Tongue (tissue), 1 donor: ENCODE measurements at regions not wholly inside any gene's neighbourhood (a gene's known extent, or its start where the extent isn't known, plus 50 kb on each side); places are given as distances from the start of the nearest gene placed in this dataset.

Experiments used
- DNase-seq: peaks from one replicate; pipeline ENCODE4 v3.0.0-alpha.2; 2015

DNA sequence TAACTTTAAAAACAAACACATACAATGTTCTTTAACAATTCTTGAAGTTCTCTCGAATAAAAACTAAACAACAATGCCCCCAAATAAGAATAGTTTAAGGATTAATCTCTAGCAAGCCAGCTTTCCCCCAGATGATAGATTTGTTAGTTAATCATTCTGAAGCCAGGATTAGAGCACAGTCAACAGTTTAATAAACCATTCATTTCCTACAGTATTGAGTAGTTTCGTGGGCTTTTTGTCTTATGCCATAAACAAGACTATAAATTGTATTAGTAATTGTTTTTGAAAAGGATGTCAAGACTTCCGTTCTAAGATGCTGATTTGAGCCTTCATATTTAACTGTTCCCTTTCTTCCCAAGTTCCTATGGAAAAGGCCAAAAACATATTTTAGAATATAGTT is 136.6 kb downstream of the PIK3R1 start:
- no peak for DNase-seq

GRCh38 chr5:68353605-68354004 is 138.0 kb downstream of the PIK3R1 start:
- DNase-seq, result no peak

DNA sequence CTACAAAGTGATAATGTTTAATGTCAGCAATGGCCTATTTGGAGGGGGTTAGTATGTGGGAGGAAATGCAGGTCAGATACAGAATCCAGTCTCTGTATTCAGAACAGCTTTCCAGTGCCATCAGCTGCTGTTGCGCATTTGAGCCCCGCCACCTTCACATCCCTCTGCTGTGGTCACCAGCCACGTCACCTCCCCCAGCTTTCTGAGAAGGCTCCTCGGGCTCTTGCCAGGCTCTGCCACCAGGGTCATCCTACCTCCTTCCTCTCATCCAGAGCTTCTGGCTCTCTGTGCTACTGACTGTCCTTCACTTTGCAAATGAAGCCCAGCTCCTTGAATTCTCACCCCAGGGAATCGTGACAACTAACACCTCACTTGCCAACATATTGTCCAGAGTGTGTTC is 138.8 kb downstream of the PIK3R1 start:
- DNase-seq, result no peak

DNA sequence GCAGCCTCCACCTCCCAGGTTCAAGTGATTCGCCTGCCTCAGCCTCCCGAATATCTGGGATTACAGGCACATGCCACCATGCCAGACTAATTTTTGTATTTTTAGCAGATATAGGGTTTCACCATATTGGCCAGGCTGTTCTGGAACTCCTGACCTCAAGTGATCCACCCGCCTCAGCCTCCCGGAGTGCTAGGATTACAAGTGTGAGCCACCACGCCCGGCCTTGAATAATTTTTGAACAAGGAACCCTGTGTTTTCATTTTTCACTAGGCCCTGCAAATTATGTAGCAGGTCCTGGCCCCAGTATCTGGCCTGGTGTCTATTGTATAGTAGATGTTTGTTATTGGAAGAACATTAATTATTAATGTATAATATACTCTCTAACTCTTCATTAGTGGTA is 140.7 kb downstream of the PIK3R1 start:
- DNase-seq, result no peak

DNA sequence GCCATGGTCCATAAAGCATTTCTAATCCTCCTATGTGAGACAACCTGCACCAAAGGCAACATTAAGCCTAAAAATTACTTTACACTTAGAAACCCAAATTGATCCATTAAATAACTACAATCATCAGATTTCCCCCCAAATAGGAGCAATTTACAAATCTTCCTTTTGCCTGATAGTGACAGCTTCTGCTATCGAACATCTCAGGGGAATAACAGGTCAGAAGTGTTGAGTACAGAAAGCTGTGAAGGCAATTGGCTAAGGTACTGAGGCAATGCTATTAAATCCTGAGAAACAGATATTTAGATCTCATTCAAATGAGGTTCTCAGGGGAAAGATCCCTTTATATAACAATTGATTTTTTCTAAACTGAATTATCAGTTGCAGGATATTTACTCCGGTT is 141.1 kb downstream of the PIK3R1 start:
- DNase-seq, result no peak

DNA sequence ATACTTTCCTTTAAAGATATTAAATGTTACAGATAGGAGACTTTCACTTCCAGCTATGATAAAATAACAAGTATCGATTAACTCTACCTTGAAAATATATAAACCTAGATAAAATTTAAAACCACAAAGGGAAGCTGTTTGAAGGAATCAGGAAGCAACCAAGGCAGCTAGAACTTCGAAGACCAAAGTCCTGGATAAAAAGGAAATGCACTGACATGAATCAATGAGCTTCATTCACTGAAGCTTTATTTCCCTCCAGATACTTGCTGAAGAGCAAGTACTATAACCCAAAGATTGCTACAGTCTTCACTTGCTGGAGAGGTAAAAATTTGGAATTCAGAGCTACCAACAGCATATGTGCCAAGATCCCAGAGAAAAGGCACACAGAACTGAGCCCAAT is 144.1 kb downstream of the PIK3R1 start:
- DNase-seq, result no peak

- DNase-seq, result no peak
These were observed 146.8 kb downstream of the PIK3R1 start for GRCh38 chr5:68362331-68362730.

DNA sequence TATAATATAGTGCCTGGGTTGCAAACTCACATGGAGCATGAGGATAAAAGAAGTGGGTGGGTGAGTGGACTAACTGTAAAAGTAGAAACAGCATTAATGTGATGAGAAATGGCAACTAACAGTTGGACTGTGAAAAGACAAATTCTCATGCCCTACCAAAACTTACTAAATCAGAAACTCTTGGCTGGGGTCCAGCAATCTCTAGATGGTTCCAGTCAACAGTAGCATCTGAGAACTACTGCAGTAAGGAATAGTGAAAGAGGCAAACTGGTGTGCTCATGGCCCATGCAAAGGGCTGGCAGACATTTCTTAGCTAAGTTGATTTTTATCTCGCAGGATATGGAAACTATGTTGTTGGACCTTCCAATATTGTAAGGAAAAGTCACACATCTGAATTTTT is 150.3 kb downstream of the PIK3R1 start:
- no peak for DNase-seq

GRCh38 chr5:68367287-68367686 is 151.7 kb downstream of the PIK3R1 start:
- DNase-seq, result no peak

- DNase-seq, result no peak
These were observed 152.2 kb downstream of the PIK3R1 start for GRCh38 chr5:68367717-68368116.

- no peak for DNase-seq
These were observed 152.9 kb downstream of the PIK3R1 start for GRCh38 chr5:68368311-68369022.

DNA sequence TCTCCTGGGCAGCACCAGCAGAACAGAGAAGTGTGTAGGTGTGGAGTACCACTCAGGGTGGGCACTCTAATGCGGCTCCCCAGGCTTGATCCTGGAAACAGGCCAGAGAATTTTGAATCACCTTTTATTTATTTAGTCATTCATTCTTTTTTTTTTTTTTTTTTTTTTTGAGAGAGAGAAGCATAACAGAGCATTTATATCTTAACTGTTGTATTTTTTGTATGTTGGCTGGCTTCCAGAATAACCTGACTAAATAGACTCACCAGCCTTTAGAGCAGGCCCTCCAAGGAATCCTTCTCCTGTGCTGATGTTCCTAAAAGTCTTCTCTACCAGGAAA is 153.4 kb downstream of the PIK3R1 start:
- peak; percentile 30 for DNase-seq

DNA sequence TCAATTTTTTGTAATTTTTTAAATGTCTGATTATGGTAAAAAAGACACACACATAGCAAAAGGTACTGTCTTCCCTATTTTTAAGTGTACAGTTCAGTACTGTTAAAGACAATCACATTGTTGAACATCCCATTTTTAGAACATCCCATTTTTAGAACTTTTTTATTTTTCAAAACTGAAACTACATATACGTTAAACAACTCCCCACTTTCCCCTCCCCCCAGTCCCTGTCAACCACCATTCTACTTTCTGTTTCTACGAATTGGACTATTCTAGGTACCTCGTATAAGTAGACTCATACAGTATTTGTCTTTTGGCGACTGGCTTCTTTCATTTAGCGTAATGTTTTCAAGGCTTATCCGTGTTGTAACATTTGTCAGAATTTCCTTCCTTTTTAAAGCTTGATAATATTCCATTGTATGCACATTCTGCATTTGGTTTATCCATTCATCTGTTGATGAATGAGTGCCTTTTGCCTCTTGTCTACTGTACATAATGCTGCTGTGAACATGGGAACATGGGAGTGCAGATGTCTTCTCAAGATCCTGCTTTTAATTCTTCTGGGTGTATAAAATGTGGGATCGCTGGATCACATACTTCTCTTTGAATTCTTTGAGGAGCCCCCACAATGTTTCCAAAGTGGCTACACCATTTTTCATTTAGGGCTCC is 154.0 kb downstream of the PIK3R1 start:
- DNase-seq, result no peak

- no peak for DNase-seq
These were observed 154.6 kb downstream of the PIK3R1 start for GRCh38 chr5:68370196-68370595.

DNA sequence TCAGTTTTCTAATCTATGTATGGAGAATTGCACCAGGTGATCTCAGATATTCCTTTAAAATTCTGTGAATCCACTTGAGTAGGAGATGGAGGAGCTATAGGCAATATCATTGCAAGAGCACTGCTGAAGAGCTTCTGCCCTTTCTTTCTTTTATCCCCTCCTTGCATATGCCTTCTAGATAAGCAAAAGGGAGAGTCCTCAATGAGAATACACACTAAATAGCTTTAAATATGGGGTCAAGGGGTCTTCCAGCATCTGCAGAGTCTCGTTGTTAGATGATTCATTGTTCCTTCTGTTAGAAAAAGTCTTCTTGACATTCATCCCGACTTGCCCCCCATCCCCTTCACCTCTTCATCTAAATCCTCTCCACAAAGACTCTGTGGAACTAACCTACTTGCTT is 156.1 kb downstream of the PIK3R1 start:
- DNase-seq, result no peak

DNA sequence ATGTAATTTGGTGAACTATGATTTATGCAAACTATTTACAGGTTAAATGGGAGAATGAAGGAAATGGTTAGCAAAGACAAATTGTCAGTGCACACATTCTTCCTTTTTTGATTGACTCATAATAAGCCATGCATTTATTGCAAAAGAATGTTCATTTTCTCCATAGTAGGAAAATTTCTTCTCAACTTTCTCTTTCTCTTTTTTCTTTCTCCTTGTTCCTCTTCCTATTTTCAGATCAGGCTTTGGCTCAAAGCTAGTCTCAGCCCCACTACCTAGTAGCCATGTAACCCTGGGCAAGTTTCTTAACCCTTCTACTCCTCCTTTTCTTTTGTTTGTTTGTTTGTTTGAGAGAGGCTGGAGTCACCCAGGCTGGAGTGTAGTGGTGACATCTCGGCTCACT is 156.6 kb downstream of the PIK3R1 start:
- DNase-seq, result no peak

DNA sequence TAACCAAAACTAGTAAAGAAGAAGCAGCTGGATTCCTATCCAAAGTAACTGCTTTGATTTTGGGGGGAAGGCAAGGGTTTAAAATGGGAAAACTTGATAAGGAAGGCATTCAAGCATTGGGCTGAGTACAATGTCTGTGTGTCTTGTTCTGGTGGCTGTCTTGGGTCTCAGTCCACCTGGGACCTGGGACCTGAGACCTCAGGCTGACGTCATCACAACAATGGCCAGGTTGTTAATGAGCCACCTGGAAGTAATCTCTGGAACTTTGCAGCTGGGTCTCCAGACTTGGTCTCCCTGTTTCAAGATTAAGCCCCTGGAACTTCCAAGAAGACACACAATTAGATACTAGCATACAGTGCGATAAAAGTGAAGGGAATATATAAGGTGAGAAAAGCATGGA is 157.5 kb downstream of the PIK3R1 start:
- DNase-seq, result no peak

GRCh38 chr5:68374796-68375518 is 159.4 kb downstream of the PIK3R1 start:
- no peak for DNase-seq

DNA sequence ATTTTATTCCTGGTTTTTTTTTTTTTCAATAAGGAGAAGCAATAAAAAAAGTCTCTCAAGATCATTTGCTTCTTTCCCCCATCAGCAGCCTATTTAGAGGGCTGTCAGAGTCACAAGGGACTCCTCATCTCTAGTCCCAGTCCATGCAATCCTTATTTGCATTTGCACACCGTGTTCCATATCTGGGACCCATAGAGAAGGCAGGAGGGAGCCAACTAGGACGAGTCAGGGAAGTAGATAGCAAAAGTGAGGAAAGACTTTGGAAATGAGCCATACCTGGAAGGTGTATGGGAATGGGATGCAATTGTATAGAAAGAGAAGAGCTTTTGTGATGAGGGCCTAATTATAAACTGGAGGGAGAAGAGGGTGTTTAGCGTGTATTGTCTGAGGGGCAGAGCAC is 160.0 kb downstream of the PIK3R1 start:
- no peak for DNase-seq

DNA sequence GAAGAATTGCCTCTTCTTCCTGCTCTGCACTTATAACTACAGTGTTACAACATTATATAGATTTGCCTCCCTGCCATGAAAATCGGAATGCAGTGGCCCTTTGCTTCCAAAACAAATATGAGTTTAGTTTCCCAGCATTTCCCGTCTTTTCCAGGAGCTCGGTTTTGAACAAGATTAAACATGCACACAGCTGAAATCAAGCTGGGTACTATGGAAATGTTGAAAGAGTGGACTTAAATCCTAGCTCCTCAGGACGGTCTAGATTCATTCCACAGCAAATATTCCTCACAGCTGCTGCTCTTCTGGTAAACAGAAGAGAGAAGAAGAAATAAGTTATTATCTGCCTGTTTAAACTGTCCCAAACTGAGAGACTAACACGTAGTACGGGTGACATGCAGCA is 161.4 kb downstream of the PIK3R1 start:
- peak; percentile 52 for DNase-seq

DNA sequence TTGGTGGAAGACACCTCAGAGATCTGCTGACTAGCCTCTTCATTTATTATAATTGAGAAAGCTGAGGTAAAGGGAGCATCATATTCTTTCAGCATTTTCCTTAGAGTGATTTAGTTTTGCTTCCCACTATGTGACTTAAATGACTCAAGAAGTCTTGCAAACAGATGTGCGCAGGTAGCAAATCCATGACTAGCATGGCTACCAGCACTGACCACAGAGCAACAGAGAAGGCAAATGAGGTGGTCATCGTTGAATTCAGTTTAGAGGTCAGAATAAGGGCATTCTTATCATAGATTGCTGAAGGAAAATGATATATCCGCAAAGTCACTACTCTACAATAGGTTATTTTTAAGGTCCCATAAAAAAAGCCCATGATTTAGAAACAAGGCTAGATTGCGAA is 162.2 kb downstream of the PIK3R1 start:
- DNase-seq, result no peak

- no peak for DNase-seq
These were observed 162.8 kb downstream of the PIK3R1 start for GRCh38 chr5:68378204-68378820.

- DNase-seq, result no peak
These were observed 163.9 kb downstream of the PIK3R1 start for GRCh38 chr5:68379275-68380036.
